Vagina (tissue), 2 donors: ENCODE measurements at regions not wholly inside any gene's neighbourhood (a gene's known extent, or its start where the extent isn't known, plus 50 kb on each side); places are given as distances from the start of the nearest gene placed in this dataset.
"Not testable (repeated sequence)": the region's sequence is repeated elsewhere in the genome, so short reads cannot be mapped to it uniquely, and the experiment has no call there.

Experiments used
- POLR2A ChIP-seq, 2 donors: fragments of 450-650 bp; IDR thresholded peaks; one replicate each; pipeline ENCODE4 v1.6.1; 2017; ENCODE audit warnings: antibody characterized with exemption in 2 of 2, mild to moderate bottlenecking in 2 of 2, moderate library complexity in 2 of 2
- TF ChIP-seq, protein P1 (sequence below), 3 experiments: fragments of 450-650 bp in 2 of 3; fragments of 200-600 bp in 1 of 3; sonication (generic) in 1 of 3; IDR thresholded peaks; one replicate each; pipeline ENCODE4 v1.5.1; 2017 to 2019; ENCODE audit warnings: antibody characterized with exemption in 3 of 3, mild to moderate bottlenecking in 2 of 3, moderate library complexity in 2 of 3

DNA sequence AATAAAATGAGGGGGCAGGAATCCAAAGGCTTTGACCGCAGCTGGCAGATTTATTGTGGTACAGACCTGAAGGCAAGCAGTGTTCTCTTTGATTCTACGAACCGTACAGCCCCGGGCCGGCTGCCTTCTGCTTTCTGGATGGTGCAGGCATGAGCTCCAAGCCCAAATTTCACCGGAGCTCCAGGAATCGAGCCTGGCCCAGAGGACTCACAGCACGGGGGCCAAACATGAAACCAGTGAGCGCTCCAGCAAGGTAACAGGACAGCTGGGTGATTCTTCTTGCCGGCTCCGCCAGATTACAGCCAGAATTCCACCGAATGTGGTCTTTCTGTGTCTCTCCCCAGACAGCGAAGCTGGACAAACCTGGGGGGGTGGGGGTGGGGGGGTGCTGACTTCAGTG lies 208.1 kb downstream of the SHOX start:
- TF ChIP-seq, protein P1, sequence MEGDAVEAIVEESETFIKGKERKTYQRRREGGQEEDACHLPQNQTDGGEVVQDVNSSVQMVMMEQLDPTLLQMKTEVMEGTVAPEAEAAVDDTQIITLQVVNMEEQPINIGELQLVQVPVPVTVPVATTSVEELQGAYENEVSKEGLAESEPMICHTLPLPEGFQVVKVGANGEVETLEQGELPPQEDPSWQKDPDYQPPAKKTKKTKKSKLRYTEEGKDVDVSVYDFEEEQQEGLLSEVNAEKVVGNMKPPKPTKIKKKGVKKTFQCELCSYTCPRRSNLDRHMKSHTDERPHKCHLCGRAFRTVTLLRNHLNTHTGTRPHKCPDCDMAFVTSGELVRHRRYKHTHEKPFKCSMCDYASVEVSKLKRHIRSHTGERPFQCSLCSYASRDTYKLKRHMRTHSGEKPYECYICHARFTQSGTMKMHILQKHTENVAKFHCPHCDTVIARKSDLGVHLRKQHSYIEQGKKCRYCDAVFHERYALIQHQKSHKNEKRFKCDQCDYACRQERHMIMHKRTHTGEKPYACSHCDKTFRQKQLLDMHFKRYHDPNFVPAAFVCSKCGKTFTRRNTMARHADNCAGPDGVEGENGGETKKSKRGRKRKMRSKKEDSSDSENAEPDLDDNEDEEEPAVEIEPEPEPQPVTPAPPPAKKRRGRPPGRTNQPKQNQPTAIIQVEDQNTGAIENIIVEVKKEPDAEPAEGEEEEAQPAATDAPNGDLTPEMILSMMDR (IDR thresholded peaks at IDR 0.05) = not testable (repeated sequence)
- not testable (repeated sequence) for TF ChIP-seq POLR2A (IDR thresholded peaks at IDR 0.05)
